GM18507 (cell line): ENCODE measurements at regions not wholly inside any gene's neighbourhood (a gene's known extent, or its start where the extent isn't known, plus 50 kb on each side); places are given as distances from the start of the nearest gene placed in this dataset.

ENCODE experiments used
- DNase-seq: peaks from one replicate; pipeline ENCODE4 v3.0.0; 2011; ENCODE audit warnings: low read depth; ENCODE audit not compliant: insufficient read length; ENCODE audit errors: extremely low spot score
- FAIRE-seq: peaks from 2 replicates; lab custom pipeline; 2011; peaks lifted over from hg19 to GRCh38; lab: Jason Lieb, UNC

DNA sequence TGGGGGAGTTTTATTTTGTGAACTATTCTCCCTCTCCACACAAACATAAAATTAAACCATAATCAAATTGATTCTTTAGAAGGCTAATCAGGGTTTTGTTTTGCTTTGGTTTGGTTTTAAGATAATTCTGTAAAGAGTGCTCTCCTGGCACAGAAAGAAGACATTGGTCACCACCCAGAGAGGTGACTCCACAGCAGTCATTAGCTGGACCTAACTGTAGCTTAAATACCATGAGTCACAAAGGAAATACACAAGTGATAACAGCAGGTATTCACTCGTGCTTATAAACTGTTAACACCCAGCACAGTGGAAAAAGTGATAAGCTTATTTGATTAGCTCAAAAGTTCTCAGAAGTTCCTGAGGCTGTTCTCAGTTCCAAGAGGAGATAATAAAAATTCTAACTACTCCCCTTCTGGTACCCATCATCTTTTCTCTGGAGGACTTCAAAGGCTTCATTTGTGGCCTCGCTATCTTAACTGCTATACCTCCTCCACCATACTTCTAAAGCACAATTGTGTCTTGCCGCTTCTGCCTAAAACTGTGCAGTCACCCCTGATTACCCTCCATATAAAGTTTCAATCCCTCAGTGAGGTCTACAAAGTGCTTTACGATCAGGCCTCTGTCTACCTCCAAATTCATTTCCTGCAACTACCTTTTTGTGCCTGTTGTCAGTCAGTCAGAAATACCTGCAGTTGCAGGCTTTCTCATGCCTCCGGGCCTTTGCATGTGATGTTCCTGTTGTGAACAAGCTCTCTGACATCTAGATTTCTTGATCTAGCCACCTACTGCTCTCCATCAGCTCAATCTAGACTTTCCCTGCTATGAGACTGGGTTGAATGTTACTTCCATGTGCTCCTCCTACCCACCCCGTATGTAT lies 201.1 kb downstream of the SAMD5 start:
- FAIRE-seq (no peak), DNase-seq (no peak)

- no peak for FAIRE-seq
- DNase-seq = no peak
Measured at GRCh38 chr6:147710890-147711289, 202.4 kb downstream of the SAMD5 start.

GRCh38 chr6:147711476-147711875 lies 203.0 kb downstream of the SAMD5 start:
- DNase-seq = no peak

DNA sequence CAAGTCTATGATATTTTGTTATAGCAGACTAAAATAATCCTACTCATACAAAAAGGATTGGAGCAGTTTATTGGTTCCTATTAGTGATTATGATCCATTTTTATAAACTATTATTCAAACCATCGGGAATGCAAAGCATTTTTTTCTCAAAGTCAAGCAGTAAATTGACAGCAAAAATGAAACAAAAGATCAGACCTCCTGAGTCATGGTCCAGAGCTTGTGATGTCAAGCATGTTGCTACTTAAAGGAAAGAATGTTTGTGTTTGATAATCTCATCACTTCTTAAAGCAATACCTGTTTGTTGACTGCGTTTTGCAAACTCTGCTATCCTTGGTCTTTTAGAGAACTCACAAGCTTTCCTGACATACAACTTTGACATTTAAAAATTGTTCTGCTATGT lies 204.4 kb downstream of the SAMD5 start:
- no peak for FAIRE-seq
- no peak for DNase-seq

More at GRCh38 chr6:147711476-147711875, 203.0 kb downstream of the SAMD5 start:
- FAIRE-seq = no peak

DNA sequence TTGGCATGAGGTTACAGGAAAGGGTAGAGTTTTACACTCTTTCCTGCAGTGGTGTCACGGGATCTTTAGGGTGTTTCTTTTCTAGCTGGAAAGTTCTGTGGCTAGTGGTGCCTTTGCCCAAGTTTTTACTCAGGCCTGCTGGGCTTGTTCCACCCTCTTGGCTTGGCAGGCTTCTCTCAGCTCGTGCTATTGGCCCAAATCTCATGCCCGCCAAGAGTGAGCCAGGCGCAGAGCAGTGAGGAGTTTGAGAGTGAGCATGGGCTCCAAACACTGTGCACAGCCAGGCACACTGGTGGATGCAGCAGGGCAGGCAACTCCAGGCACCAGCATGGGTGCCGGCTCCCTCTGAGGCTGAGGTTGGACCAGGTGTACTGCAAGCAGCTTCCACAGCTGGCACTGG lies 206.5 kb downstream of the SAMD5 start:
- FAIRE-seq = no peak
- DNase-seq = no peak

GRCh38 chr6:147716434-147716833 lies 207.9 kb downstream of the SAMD5 start:
- no peak for DNase-seq
- FAIRE-seq = no peak

GRCh38 chr6:147717991-147718390 lies 209.5 kb downstream of the SAMD5 start:
- DNase-seq = no peak
- FAIRE-seq = no peak

DNA sequence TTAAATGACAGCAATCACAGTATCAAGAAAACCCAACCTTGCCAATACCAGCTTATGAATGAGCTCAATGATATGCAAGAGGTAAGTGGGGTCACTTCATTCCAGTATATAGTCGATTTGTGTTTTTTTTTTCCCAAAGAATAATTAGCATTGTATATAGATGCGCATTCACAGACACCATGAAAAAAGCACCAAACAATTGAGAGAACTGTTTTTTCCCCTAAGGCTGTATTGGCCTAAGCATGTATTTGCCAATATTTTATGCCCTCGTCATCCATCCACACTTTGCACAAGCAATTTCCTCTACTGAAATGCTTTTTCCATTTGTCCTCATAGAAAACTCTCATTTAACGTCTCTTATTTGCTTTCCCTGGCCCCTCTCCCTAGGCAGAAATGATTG lies 213.7 kb downstream of the SAMD5 start:
- FAIRE-seq (no peak), DNase-seq (no peak)

DNA sequence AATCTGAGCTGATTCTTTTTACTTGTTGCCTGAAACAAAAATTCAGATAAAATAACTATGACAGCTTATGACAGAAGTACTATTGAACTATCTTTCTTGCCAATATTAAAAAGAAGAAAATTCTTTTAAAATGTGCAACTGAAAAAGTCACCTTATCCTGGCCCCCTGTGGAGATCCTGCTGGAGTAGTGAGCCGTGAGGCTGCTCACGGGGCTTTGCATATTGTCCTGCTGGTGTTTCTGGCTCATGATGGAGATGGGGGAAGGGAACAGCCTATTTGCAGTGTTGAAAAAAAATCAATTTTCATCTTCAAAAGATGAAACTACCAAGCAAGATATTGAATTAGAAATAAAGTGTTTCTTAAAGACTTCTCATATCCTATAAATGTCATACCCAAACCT lies 216.0 kb downstream of the SAMD5 start:
- no peak for FAIRE-seq
- no peak for DNase-seq

DNA sequence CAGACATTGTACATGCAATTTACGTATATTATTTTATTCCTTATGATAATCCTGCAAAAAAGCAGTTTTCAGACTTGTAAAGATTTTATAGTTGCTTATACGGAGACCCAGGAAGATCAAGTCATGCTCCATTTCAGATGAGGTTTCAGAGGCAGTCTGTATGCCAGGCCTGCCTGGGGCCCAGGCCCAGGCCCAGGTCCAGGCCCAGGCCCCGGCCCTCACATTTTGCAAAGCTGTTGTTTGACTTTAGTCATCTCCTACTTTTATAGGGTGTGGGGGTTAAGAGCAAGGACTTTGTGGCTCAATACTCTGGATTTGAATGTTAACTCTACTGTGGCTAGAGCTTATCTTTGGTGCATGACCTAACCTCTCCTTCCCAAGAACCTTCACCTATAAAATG lies 217.9 kb downstream of the SAMD5 start:
- FAIRE-seq = no peak

GRCh38 chr6:147728903-147729302 lies 220.4 kb downstream of the SAMD5 start:
- DNase-seq (no peak), FAIRE-seq (no peak)

More for the DNA sequence above, 217.9 kb downstream of the SAMD5 start:
- DNase-seq = no peak

GRCh38 chr6:147733686-147734085 lies 225.2 kb downstream of the SAMD5 start:
- DNase-seq = no peak
- no peak for FAIRE-seq

- DNase-seq (no peak), FAIRE-seq (no peak)
Measured at GRCh38 chr6:147734151-147734550, 225.7 kb downstream of the SAMD5 start.

- no peak for FAIRE-seq
- no peak for DNase-seq
Measured at GRCh38 chr6:147735924-147736323, 227.4 kb downstream of the SAMD5 start.

GRCh38 chr6:147737115-147737514 lies 228.6 kb downstream of the SAMD5 start:
- FAIRE-seq (no peak), DNase-seq (no peak)

- FAIRE-seq (no peak), DNase-seq (no peak)
Measured at GRCh38 chr6:147738099-147738498, 229.6 kb downstream of the SAMD5 start.

GRCh38 chr6:147738516-147739162 lies 230.1 kb downstream of the SAMD5 start:
- FAIRE-seq (no peak), DNase-seq (no peak)

GRCh38 chr6:147740326-147740725 lies 231.8 kb downstream of the SAMD5 start:
- FAIRE-seq (no peak), DNase-seq (no peak)

- no peak for FAIRE-seq
- no peak for DNase-seq
Measured at GRCh38 chr6:147740916-147741315, 232.4 kb downstream of the SAMD5 start.

DNA sequence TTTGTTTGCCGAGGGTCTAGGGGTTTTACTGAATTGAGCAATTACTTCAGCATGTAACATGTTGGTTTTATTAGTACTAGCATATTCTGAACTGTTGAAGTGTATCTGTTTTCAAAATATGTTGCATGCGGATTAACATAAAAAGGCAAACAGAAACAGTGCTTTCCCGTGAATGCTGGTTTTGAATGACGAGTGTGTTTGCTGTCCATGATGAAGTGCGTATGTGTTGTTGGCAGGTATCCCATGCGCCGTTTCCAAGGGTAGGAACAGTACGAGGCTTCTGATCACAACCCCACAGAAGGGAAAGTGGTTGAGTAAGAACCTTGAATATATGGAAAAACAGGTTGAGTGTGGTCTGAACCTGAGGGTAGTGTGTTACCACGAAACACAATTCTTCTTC lies 232.9 kb downstream of the SAMD5 start:
- no peak for DNase-seq
- no peak for FAIRE-seq

GRCh38 chr6:147742440-147742839 lies 233.9 kb downstream of the SAMD5 start:
- FAIRE-seq = no peak
- no peak for DNase-seq
